SU-DHL-6 (cell line): ENCODE measurements at regions not wholly inside any gene's neighbourhood (a gene's known extent, or its start where the extent isn't known, plus 50 kb on each side); places are given as distances from the start of the nearest gene placed in this dataset.

ENCODE experiments used
- H2AFZ ChIP-seq: fragments of 200-600 bp; sonication (generic); 2 replicates; pipeline ENCODE4 v1.6.1; 2014; ENCODE audit warnings: low read depth, mild to moderate bottlenecking, moderate library complexity, mixed read lengths, antibody characterized with exemption, low read length; ENCODE audit not compliant: severe bottlenecking
- H3F3A ChIP-seq: fragments of 200-600 bp; shearing (Covaris generic); 2 replicates; pipeline ENCODE4 v1.6.0; 2016; ENCODE audit warnings: antibody characterized with exemption, mild to moderate bottlenecking; ENCODE audit not compliant: insufficient read depth
- H3K27ac ChIP-seq: fragments of 200-600 bp; sonication (generic); 2 replicates; pipeline ENCODE4 v1.5.1; 2016; ENCODE audit warnings: low read depth, mild to moderate bottlenecking, low read length, moderate library complexity, mixed read lengths
- H3K27me3 ChIP-seq: fragments of 200-600 bp; sonication (generic), shearing (Covaris generic); 2 replicates; pipeline ENCODE4 v1.6.0; 2014; ENCODE audit warnings: mild to moderate bottlenecking, low read length
- H3K36me3 ChIP-seq: fragments of 200-600 bp; sonication (generic); 2 replicates; pipeline ENCODE4 v1.6.1; 2014; ENCODE audit warnings: mild to moderate bottlenecking, low read length, mixed read lengths
- H3K4me2 ChIP-seq: fragments of 300-600, 200-600 bp; shearing (Covaris generic), sonication (generic); 2 replicates; pipeline ENCODE4 v1.6.0; 2014; ENCODE audit warnings: low read length, low read depth, mild to moderate bottlenecking; ENCODE audit not compliant: poor library complexity, severe bottlenecking
- H3K4me3 ChIP-seq: fragments of 200-600 bp; sonication (generic); 2 replicates; pipeline ENCODE4 v1.5.1; 2014; ENCODE audit warnings: antibody characterized with exemption, low read length, mild to moderate bottlenecking, mixed read lengths; ENCODE audit not compliant: insufficient read depth, poor library complexity, severe bottlenecking
- H3K79me2 ChIP-seq: fragments of 200-600 bp; sonication (generic); 2 replicates; pipeline ENCODE4 v1.6.1; 2014; ENCODE audit warnings: mild to moderate bottlenecking, low read length, moderate library complexity; ENCODE audit not compliant: insufficient read depth
- H3K9ac ChIP-seq: fragments of 200-600 bp; sonication (generic); 2 replicates; pipeline ENCODE4 v1.7.0; 2014; ENCODE audit warnings: mild to moderate bottlenecking, low read length
- H3K9me2 ChIP-seq: fragments of 200-600 bp; sonication (generic); replicated peaks from 2 replicates; pipeline ENCODE4 v1.6.1; 2014; ENCODE audit warnings: low read length; ENCODE audit not compliant: insufficient read depth
- H3K9me3 ChIP-seq: fragments of 200-600 bp; sonication (generic); 2 replicates; pipeline ENCODE4 v1.6.1; 2014; ENCODE audit warnings: low read length, mixed read lengths; ENCODE audit not compliant: insufficient read depth
- H4K20me1 ChIP-seq: fragments of 200-600 bp; sonication (generic); 2 replicates; pipeline ENCODE4 v1.6.1; 2014; ENCODE audit warnings: low read depth, mild to moderate bottlenecking, antibody characterized with exemption, low read length, moderate library complexity, mixed read lengths
- EZH2phosphoT487 ChIP-seq: fragments of 200-600 bp; sonication (generic), shearing (Covaris generic); conservative IDR thresholded peaks from 2 replicates; pipeline ENCODE4 v1.6.1; 2018; ENCODE audit warnings: mild to moderate bottlenecking, antibody characterized with exemption, low read length, moderate library complexity, mixed read lengths
- TF ChIP-seq, protein P1 (sequence below): fragments of 200-600 bp; sonication (generic); IDR thresholded peaks from one replicate; pipeline ENCODE4 v1.5.1; 2017; ENCODE audit warnings: antibody characterized with exemption, mild to moderate bottlenecking, low read length, moderate library complexity; ENCODE audit not compliant: insufficient read depth, poor library complexity, severe bottlenecking

GRCh38 chr2:193627187-193627926 is 1432.6 kb upstream of the TMEFF2 start:
- Histone ChIP-seq H3K4me3 (no peak overlapping the region), H3K79me2 (no peaks in the 10 kb centered on the region), H4K20me1 (no peaks in the 10 kb centered on the region), H3K4me2 (no peak overlapping the region), H3K36me3 (no peaks in the 10 kb centered on the region), H2AFZ (no peak overlapping the region), H3K9me2 (no peaks in the 10 kb centered on the region), H3K9me3 (no peaks in the 10 kb centered on the region), H3K27me3 (no peaks in the 10 kb centered on the region), H3K9ac (no peak overlapping the region), H3F3A (no peaks in the 10 kb centered on the region), H3K27ac (no peak overlapping the region)
- TF ChIP-seq, protein P1, sequence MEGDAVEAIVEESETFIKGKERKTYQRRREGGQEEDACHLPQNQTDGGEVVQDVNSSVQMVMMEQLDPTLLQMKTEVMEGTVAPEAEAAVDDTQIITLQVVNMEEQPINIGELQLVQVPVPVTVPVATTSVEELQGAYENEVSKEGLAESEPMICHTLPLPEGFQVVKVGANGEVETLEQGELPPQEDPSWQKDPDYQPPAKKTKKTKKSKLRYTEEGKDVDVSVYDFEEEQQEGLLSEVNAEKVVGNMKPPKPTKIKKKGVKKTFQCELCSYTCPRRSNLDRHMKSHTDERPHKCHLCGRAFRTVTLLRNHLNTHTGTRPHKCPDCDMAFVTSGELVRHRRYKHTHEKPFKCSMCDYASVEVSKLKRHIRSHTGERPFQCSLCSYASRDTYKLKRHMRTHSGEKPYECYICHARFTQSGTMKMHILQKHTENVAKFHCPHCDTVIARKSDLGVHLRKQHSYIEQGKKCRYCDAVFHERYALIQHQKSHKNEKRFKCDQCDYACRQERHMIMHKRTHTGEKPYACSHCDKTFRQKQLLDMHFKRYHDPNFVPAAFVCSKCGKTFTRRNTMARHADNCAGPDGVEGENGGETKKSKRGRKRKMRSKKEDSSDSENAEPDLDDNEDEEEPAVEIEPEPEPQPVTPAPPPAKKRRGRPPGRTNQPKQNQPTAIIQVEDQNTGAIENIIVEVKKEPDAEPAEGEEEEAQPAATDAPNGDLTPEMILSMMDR = no peak
- TF ChIP-seq EZH2phosphoT487 = no peak

DNA sequence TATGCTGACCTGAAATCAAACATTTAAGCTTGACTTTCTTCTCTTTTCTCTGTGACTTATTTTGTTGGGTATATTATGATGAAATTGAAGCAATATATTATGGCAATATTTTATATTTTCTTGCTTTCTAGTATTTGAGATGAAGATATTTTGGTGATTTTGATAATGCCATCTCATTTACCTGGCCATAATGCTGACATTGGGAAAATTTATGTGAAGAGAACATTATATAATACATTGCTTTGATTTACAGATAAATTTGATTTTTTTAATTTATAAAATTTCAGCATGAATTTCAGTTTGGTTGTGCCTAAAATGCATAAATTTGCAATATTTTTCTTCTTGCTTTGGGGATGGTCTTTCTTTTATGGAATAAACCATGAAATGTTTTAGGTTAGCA is 1413.7 kb upstream of the TMEFF2 start:
- H3K9me3 ChIP-seq = no peaks in the 10 kb centered on the region
- no peak overlapping the region for H3K27ac ChIP-seq
- H2AFZ ChIP-seq = no peak overlapping the region

DNA sequence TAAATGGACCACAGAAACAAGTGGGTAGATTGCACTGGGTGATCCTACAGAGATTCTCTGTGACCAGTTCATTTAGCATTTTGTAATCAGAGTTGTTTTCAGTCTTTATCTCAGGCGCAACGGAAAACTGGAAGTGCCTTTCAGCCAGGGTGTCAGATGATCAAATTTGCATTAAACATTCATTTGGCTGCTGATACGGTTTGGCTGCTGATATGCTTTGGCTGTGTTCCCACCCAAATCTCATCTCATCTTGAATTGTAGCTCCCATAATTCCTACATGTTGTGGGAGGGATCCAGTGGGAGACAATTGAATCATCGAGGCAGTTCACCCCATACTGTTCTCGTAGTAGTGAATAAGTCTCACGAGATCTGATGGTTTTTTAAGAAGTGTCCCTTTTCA is 1396.1 kb upstream of the TMEFF2 start:
- H3K9ac ChIP-seq = no peak overlapping the region
- no peak overlapping the region for H3K4me2 ChIP-seq
- H2AFZ ChIP-seq = no peak overlapping the region
- no peaks in the 10 kb centered on the region for H3F3A ChIP-seq
- no peaks in the 10 kb centered on the region for H3K36me3 ChIP-seq
- H3K79me2 ChIP-seq = no peaks in the 10 kb centered on the region
- H3K9me3 ChIP-seq = no peaks in the 10 kb centered on the region
- H3K9me2 ChIP-seq = no peaks in the 10 kb centered on the region
- H3K27ac ChIP-seq = no peak overlapping the region
- H4K20me1 ChIP-seq = no peaks in the 10 kb centered on the region
- H3K27me3 ChIP-seq = no peaks in the 10 kb centered on the region
- TF ChIP-seq EZH2phosphoT487 = no peak
- TF ChIP-seq, protein P1 = no peak
- H3K4me3 ChIP-seq = no peak overlapping the region

More for the DNA sequence above, 1413.7 kb upstream of the TMEFF2 start:
- Histone ChIP-seq H3K9ac (no peak overlapping the region), H3K79me2 (no peaks in the 10 kb centered on the region), H3K4me3 (no peak overlapping the region), H3K4me2 (no peak overlapping the region), H3K9me2 (no peaks in the 10 kb centered on the region), H3K36me3 (no peaks in the 10 kb centered on the region), H4K20me1 (no peaks in the 10 kb centered on the region; the same call in 1 of the 2 replicates), H3F3A (no peaks in the 10 kb centered on the region), H3K27me3 (no peaks in the 10 kb centered on the region)
- TF ChIP-seq EZH2phosphoT487 = no peak
- TF ChIP-seq, protein P1 = no peak
